ENCODE measurements at regions not wholly inside any gene's neighbourhood (a gene's known extent, or its start where the extent isn't known, plus 50 kb on each side); places are given as distances from the start of the nearest gene placed in this dataset.

- no peak overlapping the region for H3K27ac ChIP-seq (replicated peaks)
- TF ChIP-seq, protein P1, sequence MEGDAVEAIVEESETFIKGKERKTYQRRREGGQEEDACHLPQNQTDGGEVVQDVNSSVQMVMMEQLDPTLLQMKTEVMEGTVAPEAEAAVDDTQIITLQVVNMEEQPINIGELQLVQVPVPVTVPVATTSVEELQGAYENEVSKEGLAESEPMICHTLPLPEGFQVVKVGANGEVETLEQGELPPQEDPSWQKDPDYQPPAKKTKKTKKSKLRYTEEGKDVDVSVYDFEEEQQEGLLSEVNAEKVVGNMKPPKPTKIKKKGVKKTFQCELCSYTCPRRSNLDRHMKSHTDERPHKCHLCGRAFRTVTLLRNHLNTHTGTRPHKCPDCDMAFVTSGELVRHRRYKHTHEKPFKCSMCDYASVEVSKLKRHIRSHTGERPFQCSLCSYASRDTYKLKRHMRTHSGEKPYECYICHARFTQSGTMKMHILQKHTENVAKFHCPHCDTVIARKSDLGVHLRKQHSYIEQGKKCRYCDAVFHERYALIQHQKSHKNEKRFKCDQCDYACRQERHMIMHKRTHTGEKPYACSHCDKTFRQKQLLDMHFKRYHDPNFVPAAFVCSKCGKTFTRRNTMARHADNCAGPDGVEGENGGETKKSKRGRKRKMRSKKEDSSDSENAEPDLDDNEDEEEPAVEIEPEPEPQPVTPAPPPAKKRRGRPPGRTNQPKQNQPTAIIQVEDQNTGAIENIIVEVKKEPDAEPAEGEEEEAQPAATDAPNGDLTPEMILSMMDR (IDR thresholded peaks at IDR 0.05; ENCODE audit: borderline replicate concordance), result no peak
- H3K4me3 ChIP-seq, result no peak overlapping the region
- intact Hi-C loops (cut with micrococcal nuclease), result no loop called here
- no peaks in the 10 kb centered on the region for H3K4me1 ChIP-seq
- H3K9me3 ChIP-seq (replicated peaks), result peaks cover 3% of the 10 kb centered on the region
- H3K36me3 ChIP-seq, result no peaks in the 10 kb centered on the region
- no peak for DNase-seq
- peaks cover 30% of the 10 kb centered on the region for H3K27me3 ChIP-seq (ENCODE audit: low read depth)
Observed at GRCh38 chr9:86634501-86634900, 280.3 kb upstream of the TUT7 start.

DNA sequence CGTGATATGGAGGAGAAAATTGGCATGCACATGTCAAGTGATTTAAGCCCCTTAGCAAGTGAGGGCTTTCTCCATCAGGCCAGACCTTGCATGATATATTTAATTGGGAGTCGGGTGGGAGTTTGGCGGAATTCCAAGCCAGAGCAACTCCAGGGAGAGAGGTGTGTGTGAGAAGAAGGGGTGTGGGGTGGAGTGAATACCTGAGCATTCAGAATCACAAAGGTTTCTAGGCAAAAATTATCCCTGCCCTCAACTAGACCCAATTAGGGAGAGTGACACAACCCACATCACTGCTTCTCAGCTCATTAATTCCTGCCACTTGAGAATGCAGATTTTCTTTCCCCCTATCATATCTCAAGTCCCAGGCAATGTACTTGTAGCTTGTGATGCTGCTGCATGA is 279.7 kb upstream of the TUT7 start:
- Histone ChIP-seq H3K27ac (replicated peaks) (no peak overlapping the region), H3K27me3 (ENCODE audit: low read depth) (peaks cover 30% of the 10 kb centered on the region), H3K4me1 (no peaks in the 10 kb centered on the region), H3K4me3 (no peak overlapping the region), H3K36me3 (no peaks in the 10 kb centered on the region), H3K9me3 (replicated peaks) (peaks cover 3% of the 10 kb centered on the region)
- no peak for DNase-seq
- TF ChIP-seq, protein P1 (IDR thresholded peaks at IDR 0.05; ENCODE audit: borderline replicate concordance), result no peak
- intact Hi-C loops (cut with micrococcal nuclease), result no loop called here

DNA sequence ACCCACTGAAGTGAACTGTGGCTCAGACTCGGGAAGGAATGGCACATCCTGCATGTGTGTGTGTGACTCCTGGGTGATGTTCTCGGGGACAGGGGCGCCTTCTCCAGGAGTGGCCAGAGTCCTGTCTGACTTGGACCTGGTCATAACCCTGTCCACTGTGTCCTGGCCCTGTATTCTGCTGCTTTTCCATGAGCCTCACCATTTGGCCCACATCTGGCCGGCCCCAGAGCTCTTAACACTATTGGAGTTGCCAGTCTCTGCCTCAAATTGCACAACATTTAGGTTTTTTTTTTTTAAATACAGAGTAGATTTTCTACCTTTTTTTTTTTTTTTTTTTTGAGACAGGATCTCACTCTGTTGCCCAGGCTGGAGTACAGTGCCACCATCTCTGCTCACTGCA is 278.3 kb upstream of the TUT7 start:
- Histone ChIP-seq H3K36me3 (no peaks in the 10 kb centered on the region), H3K4me3 (no peak overlapping the region), H3K9me3 (replicated peaks) (peaks cover 3% of the 10 kb centered on the region), H3K27ac (replicated peaks) (no peak overlapping the region), H3K27me3 (ENCODE audit: low read depth) (peaks cover 29% of the 10 kb centered on the region), H3K4me1 (no peaks in the 10 kb centered on the region)
- DNase-seq, result peak; percentile 20
- intact Hi-C loops (cut with micrococcal nuclease), result no loop called here
- TF ChIP-seq, protein P1 (IDR thresholded peaks at IDR 0.05; ENCODE audit: borderline replicate concordance), result no peak

- Histone ChIP-seq H3K27me3 (ENCODE audit: low read depth) (peaks cover 16% of the 10 kb centered on the region), H3K4me3 (no peak overlapping the region), H3K4me1 (no peaks in the 10 kb centered on the region), H3K36me3 (no peaks in the 10 kb centered on the region), H3K27ac (replicated peaks) (no peak overlapping the region), H3K9me3 (replicated peaks) (peaks cover 3% of the 10 kb centered on the region)
- DNase-seq, result no peak
- intact Hi-C loops (cut with micrococcal nuclease), result no loop called here
- TF ChIP-seq, protein P1 (IDR thresholded peaks at IDR 0.05; ENCODE audit: borderline replicate concordance), result no peak
Observed at GRCh38 chr9:86629530-86629929, 275.3 kb upstream of the TUT7 start.

DNA sequence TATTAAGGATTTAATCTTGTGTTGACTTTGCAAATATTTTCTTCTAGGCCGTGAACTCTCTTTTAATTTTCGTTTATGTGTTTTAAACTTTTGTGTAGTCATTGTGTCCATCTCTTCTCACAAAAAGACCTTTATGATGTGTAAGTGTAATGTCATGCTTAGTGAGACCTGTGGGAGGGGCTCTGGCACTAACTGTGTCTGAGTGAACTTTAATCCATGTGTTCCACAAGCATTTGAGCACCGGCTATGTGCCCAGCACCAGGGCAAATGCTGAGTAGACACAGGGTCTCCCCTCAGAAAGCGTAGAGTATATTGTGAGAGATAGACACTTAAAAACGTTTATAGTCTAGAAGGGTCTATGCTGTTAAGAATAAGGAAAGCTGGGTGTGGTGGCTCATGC is 272.6 kb upstream of the TUT7 start:
- TF ChIP-seq, protein P1 (IDR thresholded peaks at IDR 0.05; ENCODE audit: borderline replicate concordance), result no peak
- no peak overlapping the region for H3K4me3 ChIP-seq
- DNase-seq, result no peak
- no peaks in the 10 kb centered on the region for H3K27me3 ChIP-seq (ENCODE audit: low read depth)
- no peaks in the 10 kb centered on the region for H3K36me3 ChIP-seq
- H3K9me3 ChIP-seq (replicated peaks), result no peaks in the 10 kb centered on the region
- no peak overlapping the region for H3K27ac ChIP-seq (replicated peaks)
- intact Hi-C loops (cut with micrococcal nuclease), result no loop called here
- H3K4me1 ChIP-seq, result no peaks in the 10 kb centered on the region

- no peaks in the 10 kb centered on the region for H3K4me1 ChIP-seq
- no peak overlapping the region for H3K4me3 ChIP-seq
- no peak for DNase-seq
- TF ChIP-seq, protein P1 (IDR thresholded peaks at IDR 0.05; ENCODE audit: borderline replicate concordance), result no peak
- H3K9me3 ChIP-seq (replicated peaks), result no peaks in the 10 kb centered on the region
- H3K27me3 ChIP-seq (ENCODE audit: low read depth), result no peaks in the 10 kb centered on the region
- intact Hi-C loops (cut with micrococcal nuclease), result no loop called here
- H3K36me3 ChIP-seq, result no peaks in the 10 kb centered on the region
- H3K27ac ChIP-seq (replicated peaks), result no peak overlapping the region
Observed at GRCh38 chr9:86624630-86625029, 270.4 kb upstream of the TUT7 start.
